ENCODE measurements at regions not wholly inside any gene's neighbourhood (a gene's known extent, or its start where the extent isn't known, plus 50 kb on each side); places are given as distances from the start of the nearest gene placed in this dataset.

DNA sequence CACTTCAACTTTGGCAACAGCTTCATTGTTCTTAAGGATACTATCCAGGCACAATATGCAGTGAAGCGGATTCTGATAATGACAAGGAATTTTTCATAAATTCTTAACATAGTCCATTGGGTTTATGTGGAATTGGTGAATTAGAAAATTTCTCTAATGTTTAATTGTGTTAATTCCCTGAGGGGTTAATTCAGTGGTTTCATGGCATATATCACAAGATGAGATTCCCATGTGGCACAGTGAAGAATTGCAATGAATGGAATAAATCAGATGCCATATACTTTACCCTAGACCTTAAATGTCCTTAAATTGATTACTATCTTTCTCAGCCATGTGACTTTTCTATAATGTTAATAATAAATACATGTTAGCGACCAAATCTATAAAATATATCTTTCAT is 1244.1 kb downstream of the ROBO2 start:
- Histone ChIP-seq H3K9me3 (no peaks in the 10 kb centered on the region), H3K27ac (no peak overlapping the region), H3K4me1 (no peaks in the 10 kb centered on the region), H3K4me3 (no peak overlapping the region), H3K36me3 (no peaks in the 10 kb centered on the region), H3K27me3 (no peaks in the 10 kb centered on the region)
- TF ChIP-seq, protein P1, sequence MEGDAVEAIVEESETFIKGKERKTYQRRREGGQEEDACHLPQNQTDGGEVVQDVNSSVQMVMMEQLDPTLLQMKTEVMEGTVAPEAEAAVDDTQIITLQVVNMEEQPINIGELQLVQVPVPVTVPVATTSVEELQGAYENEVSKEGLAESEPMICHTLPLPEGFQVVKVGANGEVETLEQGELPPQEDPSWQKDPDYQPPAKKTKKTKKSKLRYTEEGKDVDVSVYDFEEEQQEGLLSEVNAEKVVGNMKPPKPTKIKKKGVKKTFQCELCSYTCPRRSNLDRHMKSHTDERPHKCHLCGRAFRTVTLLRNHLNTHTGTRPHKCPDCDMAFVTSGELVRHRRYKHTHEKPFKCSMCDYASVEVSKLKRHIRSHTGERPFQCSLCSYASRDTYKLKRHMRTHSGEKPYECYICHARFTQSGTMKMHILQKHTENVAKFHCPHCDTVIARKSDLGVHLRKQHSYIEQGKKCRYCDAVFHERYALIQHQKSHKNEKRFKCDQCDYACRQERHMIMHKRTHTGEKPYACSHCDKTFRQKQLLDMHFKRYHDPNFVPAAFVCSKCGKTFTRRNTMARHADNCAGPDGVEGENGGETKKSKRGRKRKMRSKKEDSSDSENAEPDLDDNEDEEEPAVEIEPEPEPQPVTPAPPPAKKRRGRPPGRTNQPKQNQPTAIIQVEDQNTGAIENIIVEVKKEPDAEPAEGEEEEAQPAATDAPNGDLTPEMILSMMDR (IDR thresholded peaks at IDR 0.05) = no peak
- no peak for TF ChIP-seq POLR2A (IDR thresholded peaks at IDR 0.05)
- no peak for DNase-seq

DNA sequence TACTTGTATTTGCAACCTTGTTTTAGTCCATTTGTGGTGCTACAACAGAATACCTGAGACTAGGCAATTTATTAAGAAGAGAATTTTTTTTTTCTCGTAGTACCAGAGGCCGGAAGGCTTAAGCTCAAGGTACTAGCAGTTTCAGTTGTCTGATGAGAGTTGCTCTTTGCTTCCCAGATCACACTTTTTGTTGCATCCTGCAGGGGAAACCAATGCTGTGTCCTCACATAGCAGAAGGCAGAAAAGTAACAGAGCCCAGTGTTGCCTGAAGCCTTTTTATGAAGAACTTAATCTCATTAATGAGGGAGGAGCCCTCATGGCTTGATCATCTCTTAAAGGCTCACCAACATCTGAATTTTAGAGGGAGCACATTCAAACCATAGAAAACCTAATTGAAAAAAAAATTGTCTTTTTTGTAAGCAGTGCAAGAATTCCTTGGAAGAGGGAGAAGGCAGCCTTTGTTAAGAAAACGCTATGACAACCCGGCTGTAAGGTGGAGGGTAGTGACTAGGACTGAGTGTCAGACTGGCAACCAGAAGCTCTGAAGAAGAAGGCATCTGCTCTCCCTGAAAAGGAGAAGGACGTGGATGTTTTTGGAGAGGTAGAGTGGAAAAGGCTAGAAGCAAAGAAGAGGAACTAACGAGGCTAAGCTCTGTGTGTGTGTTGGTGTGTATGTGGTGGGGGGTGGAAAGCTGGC is 1245.3 kb downstream of the ROBO2 start:
- Histone ChIP-seq H3K27ac (no peak overlapping the region), H3K36me3 (no peaks in the 10 kb centered on the region), H3K9me3 (no peaks in the 10 kb centered on the region), H3K4me3 (no peak overlapping the region), H3K4me1 (no peaks in the 10 kb centered on the region), H3K27me3 (no peaks in the 10 kb centered on the region)
- DNase-seq = no peak
- no peak for TF ChIP-seq POLR2A (IDR thresholded peaks at IDR 0.05)
- TF ChIP-seq, protein P1 (IDR thresholded peaks at IDR 0.05) = no peak

DNA sequence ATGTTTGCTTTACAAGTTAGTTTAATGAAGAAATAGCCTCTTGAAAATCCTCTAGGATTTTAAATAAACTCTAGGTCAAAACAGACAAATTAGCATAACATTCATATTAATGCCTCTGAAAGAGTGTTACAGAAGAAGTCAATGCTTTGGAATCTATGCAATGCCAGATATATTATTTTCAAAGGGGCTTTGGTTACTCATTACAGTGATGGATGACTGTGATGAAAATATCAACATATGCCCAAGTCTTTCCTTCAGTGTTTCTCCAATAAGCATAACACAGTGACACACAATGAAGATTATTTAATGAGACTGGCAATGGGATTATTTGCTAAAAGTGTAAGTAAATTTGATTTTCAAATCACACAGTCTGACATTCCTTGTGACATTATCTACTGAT is 1247.2 kb downstream of the ROBO2 start:
- Histone ChIP-seq H3K27ac (no peak overlapping the region), H3K36me3 (no peaks in the 10 kb centered on the region), H3K27me3 (no peaks in the 10 kb centered on the region), H3K4me3 (no peak overlapping the region), H3K4me1 (no peaks in the 10 kb centered on the region), H3K9me3 (no peaks in the 10 kb centered on the region)
- TF ChIP-seq, protein P1 (IDR thresholded peaks at IDR 0.05) = no peak
- TF ChIP-seq POLR2A (IDR thresholded peaks at IDR 0.05) = no peak
- no peak for DNase-seq

DNA sequence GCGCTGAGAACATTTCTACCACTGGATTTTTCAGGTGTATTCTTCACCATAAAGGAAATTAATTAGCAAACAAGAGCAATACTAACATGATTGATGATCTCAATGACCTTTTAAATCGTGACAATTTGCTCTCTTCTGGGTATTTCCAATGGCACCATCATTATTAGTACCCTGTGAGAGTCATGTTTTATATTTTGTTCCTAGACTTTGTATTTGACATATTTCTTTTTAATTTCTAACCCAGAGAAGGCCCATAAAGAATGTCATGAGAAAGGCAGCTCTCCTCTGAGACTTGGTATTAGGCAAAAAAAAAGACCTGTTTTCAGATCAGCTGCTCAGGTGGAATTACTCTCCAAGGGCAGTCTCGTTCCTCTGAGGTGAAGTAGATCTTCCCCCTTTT is 1253.4 kb downstream of the ROBO2 start:
- Histone ChIP-seq H3K27ac (no peak overlapping the region), H3K9me3 (no peaks in the 10 kb centered on the region), H3K27me3 (no peaks in the 10 kb centered on the region), H3K36me3 (no peaks in the 10 kb centered on the region), H3K4me3 (no peak overlapping the region), H3K4me1 (no peaks in the 10 kb centered on the region)
- DNase-seq = no peak
- TF ChIP-seq, protein P1 (IDR thresholded peaks at IDR 0.05) = no peak
- TF ChIP-seq POLR2A (IDR thresholded peaks at IDR 0.05) = no peak

DNA sequence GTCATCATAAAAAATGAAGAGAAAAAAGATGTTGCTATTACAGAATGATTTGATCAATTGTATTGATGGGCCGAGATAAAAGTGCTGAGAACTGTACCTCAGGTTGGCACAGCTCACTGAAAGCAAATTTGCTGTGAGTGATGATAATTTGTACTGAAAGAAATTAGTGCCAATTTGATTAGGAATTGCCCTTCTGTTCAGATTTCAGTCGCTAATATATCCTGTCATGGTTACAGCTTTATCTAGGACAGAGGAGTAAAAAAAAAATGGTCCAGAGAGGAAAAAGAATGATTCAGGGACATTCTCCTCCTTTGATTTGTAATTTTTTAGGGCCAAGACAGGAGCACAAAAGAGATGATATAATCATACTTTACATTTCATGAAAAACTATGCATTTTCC is 1264.2 kb downstream of the ROBO2 start:
- Histone ChIP-seq H3K4me1 (no peaks in the 10 kb centered on the region), H3K9me3 (no peaks in the 10 kb centered on the region), H3K4me3 (no peak overlapping the region), H3K27ac (no peak overlapping the region), H3K36me3 (no peaks in the 10 kb centered on the region), H3K27me3 (no peaks in the 10 kb centered on the region)
- TF ChIP-seq, protein P1 (IDR thresholded peaks at IDR 0.05) = no peak
- no peak for TF ChIP-seq POLR2A (IDR thresholded peaks at IDR 0.05)
- no peak for DNase-seq

DNA sequence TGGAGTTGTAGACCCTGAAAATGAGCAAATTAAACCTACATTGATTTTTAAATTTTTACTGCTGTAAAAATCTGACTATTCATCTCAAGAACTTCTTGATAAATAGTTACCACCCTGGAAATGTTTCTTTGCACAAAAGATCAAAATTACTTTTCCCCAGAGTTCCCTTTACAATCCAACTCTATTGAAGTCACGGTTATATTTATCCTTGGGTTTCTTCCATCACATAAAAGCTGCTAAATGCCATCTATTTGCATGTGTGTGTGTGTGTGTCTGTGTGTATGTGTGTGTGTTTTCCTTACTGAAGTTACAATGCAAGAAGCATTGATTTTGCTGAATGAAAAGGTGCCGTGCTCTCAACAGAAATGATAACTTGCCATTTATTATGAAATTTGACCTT is 1273.0 kb downstream of the ROBO2 start:
- Histone ChIP-seq H3K4me1 (no peaks in the 10 kb centered on the region), H3K27me3 (no peaks in the 10 kb centered on the region), H3K27ac (no peak overlapping the region), H3K36me3 (no peaks in the 10 kb centered on the region), H3K4me3 (no peak overlapping the region), H3K9me3 (no peaks in the 10 kb centered on the region)
- no peak for TF ChIP-seq POLR2A (IDR thresholded peaks at IDR 0.05)
- TF ChIP-seq, protein P1 (IDR thresholded peaks at IDR 0.05) = no peak
- DNase-seq = no peak

Measured in Peyer's patch (tissue), 4 donors.